NCI-H1092 treated with DMSO at 0.1 percent for 48 hours (cell line): ENCODE measurements at regions not wholly inside any gene's neighbourhood (a gene's known extent, or its start where the extent isn't known, plus 50 kb on each side); places are given as distances from the start of the nearest gene placed in this dataset.

Experiments
- DNase-seq: peaks from one replicate; lab custom pipeline; 2025; lab: John Stamatoyannopoulos, UW

DNA sequence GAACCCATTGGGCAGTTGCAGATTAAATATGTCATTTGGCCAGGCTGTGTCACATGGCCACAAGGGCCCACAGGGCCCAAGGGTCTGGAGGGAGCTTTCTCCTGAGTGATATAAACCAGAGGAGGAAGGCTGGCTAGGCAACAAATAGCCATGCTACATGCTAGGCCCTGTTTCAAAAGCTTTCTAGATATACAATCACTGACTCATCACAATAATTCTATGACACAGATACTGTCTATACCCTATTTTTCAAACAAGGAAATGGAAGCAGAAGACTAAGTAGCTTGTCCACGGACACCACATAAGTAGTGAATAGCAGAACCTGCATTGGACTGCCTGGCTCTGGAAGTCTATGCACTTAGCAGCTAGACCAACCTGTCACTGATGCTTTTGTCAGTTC lies 625.4 kb downstream of the NTRK3 start:
- DNase-seq = no peak

DNA sequence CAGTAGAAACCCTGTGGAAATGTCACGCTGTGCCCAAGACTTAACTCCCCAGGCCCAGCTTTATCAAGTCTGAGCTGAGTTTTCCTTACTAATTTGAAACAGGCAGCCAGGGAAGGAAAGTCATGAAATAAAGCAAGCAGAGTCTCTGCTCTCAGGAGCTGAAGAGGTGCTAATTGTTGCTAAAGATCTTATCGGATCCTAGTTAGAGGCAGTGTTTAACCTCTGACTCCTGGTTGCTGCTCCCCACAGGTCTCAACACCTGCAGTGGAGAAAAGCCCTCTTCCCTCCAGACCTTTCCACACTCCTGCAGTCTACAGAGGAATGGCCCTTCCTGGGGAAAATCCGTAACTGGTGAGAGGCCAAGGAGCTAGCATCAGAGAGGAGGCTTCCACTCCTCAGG lies 628.2 kb downstream of the NTRK3 start:
- no peak for DNase-seq

DNA sequence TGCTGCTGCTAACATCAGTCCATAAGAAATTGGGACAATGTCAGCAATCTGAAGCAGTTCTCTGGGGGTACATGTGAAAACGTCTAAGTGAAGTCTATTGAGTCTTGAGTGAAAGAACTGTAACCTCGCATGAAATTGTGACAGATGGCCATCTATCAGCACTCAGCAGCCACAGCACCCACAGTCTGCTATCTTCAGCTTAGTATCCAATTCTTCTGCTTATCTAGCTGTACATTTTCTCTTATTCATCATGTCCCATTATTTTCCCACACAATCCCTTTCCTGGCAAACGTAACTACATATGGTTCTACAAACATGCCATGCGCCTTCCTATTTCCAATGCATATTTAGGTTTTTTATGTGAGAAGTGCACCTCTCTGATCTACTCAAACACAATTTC lies 629.7 kb downstream of the NTRK3 start:
- no peak for DNase-seq

DNA sequence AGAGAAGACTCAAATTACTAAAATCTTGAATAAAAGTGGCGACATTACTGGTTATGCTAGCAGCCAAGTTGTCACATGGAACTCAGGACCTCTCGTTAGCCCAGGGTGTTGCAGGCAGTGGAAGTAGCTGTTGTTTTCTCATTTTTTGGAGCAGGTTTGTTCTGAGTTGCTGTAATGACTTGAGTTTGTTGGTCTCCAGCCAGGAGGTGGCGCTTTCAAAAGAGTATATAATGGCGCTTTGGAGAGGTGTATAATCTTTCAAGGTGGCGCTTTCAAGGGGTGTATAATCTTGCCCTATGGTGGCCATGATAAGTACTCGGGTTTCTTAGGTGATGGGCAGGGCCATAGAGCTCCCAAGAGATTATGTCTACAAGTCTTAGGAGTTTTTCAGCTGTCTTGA lies 632.7 kb downstream of the NTRK3 start:
- DNase-seq = no peak

DNA sequence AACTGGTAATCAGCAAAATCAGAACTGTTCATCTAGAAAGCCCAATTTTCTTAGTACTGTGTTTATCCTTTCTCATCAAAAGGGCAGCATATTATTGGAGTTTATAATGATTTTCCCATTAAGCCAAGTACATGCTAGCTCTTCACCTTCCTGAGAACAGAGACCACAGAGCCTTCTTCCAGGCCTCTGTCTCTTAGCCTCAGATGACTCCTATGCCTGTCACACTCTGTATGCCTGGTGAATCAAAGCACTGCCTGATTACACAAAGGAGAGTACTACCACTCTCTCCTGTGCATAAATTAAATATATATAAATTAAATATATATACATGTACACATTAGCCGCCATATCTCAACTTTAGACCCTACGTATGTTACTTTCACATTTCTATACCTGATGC lies 636.1 kb downstream of the NTRK3 start:
- no peak for DNase-seq

DNA sequence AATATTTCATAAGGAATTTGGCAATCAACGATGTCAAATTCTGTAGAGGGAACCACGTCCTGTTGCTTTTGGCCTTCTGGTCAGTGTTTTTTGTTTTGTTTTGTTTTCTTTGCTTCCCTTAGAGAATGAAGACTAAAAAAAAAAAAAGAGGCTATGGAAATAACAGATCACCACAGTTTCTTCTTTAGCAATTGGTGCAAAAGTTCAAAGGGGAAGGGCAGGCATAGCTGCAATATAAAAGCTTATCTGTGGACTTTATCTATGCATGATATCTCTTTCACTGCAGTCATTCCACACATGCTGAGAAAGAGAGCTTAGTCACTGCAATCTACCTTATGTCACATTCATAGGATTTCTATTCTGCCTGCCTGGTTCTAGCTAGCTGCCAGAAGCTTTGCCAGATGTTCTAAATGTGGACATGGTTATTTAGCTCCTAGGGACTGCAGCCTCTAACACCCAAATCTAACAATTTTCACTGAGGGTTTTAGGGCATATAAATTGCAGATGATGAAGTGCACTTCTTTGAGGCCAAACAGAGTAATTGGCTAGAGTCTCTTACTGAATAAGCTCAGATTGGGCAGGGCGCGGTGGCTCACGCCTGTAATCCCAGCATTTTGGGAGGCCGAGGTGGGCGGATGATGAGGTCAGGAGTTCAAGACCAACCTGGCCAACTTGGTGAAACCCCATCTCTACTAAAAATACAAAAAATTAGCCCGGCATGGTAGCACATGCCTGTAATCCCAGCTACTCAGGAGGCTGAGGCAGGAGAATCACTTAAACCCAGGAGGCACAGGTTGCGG lies 637.2 kb downstream of the NTRK3 start:
- no peak for DNase-seq

DNA sequence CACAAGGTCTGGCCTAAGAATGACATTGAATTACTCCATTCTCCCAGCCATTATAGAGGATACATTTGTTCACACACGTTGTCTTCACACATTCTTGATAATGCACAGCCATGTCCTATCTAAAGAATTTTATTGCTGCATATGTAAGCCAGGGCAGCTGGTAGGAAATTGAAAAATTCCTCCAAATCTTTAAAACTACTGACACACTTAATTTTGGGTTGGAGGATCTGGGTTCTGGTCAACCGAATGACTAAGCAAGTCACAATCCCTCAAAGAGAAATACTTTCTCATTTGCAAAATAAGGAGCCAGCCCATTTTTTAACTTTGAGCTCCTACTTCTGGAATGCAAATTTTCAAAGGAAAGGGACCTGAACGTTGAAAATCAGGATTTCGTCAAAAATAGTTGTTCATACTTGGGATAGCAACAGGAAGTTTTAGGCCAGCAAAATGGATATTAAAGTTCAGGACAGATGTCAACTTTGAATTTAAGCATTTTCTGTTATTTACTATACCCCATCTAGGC lies 638.3 kb downstream of the NTRK3 start:
- DNase-seq = no peak

DNA sequence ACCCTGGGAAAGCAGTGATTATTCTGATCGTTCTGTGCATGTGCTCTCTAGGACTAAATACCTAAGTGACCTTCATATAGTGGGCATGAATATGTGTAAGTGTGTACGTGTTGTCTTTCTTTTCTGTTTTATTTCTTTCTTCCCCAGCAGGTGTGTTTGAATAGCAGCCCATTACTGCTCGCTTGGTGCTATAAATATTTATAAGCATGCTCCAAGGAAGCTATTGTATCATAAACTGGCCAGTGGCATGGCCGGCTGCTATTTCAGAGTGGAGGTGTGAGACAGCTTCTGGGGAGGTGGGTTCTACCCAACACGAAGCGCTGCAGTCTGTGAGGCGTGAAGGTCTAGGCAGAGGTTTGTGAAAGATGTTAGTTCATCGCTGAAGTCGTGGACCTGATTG lies 641.8 kb downstream of the NTRK3 start:
- DNase-seq = no peak

DNA sequence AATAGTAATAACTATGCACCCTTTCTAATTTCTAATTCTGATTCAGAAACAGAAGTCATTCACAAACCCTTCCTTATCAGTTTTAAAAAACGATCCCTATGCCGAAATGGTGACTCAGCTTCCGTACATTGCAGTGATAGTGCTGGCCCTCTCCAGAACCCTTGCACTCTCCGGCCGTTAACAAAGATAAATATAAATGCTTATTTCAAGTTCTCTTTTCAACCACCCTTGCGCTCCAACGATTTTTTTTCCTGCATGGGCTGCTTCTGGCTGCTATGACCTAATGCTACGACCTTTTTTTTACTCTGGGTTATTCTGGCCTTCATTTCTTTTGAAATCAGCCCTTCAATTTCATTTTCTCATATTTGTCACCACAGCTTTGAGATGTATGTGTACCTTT lies 646.2 kb downstream of the NTRK3 start:
- DNase-seq = no peak

DNA sequence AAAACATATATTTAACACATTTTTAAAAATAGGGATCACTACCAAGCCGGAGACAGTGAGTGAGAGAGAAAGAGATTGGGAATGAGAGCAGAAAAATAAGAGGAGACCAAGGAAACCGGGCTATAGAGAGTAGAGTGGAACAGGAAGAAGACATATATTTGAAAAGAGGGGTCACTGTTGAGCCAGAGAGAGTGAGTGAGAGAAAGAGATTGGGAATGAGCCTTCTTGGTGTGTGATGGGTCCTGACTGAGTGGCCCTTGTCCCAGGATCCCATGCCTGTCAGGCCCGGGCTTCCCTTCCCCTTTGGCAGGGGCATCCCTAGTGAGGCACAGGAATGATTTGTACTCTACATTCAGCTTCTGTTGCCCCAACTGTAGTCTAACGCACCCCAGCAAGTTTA lies 646.6 kb downstream of the NTRK3 start:
- DNase-seq = no peak

DNA sequence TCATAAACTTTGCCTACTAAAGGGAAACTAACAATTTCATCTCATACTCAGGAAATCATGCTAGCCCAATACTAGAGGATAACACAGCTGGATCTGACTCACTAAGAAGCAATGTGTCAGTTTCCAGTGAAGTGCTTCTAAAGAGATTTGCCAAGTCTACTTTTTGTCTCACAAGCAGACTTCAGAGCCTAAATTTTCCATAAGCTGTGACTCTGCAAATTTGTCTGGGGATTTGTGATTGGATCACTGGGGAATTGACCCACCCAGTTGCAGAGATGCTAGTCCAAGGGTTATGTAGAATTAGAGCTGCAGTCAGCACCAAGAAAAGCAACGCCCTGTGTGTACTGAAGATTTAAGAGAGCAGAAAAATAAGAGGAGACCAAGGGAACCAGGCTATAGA lies 647.1 kb downstream of the NTRK3 start:
- no peak for DNase-seq

DNA sequence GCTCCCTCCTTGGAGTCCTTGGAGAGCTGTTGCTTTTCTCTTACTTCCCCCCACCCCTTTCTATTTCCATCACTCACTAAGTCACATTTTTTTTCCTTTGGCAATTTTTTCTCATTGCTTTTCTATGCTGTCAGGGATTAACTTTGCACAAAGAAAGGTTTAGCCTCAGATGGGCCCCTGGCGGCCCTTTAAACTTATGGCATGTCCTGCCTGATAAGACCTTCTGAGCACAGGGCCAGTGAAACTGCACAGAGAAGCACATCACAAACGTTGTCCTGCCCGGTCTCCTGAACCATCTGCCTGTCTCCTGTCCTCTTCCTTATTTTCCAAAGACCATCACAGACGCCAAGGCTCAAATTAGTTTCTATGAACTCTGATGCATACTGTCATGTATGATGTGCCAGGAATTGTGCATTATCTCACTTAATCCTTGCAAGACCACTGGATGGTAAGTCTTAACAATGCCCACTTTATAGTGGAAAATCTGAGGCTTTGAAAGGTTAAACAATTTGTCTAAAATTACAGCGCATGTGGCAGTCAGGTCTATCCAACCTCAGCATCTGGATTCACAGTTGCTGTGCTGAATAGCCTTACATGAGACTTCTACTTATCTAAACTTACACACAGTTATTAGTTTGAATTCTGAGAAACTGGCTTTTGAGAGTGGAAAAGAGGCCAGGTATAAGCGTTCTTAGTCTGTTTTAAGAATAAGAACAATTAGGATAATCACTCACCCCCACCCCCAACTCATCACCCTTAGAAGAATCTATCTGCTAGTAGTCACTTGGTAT lies 648.1 kb downstream of the NTRK3 start:
- DNase-seq = no peak

DNA sequence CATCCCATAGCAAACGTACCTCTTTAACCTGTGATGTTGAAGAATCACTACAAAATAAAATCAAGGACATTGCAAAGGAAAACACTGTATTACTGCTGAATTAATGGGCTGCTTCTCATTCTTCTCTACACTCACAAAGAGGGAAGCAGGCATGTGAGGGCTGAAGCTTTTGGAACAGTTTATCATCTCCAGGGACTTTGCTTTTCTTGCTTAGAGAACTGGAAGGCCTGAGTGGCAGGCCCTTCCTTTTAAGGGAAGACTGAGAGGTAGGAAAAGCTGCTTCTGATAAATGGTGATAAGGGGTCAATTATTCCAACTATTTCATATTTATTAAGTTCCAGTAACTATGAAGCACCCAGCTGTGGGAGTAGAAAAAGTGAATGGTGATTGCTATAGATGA lies 649.6 kb downstream of the NTRK3 start:
- DNase-seq = no peak

DNA sequence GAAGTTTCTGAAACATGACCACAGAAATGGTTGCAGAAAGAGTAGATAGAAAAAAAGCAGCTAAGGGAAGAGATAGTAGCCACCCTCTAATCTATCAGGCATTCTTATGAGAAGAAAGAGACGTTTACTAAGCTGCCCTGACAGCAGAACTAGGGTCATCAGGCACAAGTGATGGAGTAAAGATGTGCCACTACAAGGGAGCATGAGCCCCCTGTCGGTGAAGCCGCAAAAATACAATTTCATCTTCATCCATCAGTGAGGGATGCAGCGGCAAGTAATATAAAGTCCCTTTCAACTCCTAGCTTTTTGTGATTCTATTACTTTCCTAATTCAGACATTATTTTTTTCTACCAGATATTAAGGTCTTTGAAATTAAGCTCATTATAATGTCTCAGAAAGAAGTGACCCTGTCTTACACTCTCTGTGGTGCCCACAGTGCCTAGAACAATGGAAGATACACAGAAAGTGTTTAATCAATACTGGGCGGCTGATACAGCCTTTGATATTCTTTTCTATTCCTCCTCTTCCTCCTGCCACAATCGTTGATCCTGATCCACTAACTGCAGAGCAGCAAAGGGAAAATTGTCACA lies 651.6 kb downstream of the NTRK3 start:
- DNase-seq = no peak

DNA sequence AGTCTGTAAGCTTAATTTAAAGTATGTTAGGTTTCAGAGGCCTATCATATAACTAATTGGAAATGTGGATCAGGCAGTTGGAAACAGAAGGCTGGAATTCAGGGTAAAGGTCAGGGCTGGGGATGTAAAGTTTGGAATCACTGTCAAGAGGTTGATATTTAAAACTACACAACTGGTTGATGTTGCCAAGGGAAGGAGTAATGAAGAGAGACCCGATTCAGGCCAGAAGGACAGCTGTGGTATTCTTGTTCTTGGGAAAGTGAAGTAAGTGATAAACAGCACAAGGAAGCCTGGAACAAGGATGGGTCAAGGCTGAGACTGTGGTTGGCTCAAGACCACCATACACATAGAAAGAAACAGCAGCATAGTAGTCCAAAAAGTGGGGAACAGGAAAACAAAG lies 654.2 kb downstream of the NTRK3 start:
- no peak for DNase-seq

DNA sequence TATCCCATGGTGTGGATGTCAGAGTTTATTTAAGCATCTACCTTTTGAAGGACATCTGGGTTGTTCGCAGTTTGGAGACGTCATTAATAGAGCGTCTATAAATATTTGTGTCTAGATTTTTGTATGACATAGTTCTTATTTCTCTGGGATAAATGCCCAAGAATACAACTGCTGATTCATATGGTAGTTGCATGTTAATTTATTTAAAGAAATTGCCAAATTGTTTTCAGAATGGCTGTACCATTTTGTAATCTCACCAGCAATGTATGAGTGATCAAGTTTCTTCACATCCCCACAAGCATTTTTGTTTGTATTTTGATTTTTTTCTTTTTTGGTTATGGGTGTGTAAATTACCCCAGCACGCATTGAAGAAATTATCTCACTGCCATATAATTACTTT lies 656.9 kb downstream of the NTRK3 start:
- no peak for DNase-seq

DNA sequence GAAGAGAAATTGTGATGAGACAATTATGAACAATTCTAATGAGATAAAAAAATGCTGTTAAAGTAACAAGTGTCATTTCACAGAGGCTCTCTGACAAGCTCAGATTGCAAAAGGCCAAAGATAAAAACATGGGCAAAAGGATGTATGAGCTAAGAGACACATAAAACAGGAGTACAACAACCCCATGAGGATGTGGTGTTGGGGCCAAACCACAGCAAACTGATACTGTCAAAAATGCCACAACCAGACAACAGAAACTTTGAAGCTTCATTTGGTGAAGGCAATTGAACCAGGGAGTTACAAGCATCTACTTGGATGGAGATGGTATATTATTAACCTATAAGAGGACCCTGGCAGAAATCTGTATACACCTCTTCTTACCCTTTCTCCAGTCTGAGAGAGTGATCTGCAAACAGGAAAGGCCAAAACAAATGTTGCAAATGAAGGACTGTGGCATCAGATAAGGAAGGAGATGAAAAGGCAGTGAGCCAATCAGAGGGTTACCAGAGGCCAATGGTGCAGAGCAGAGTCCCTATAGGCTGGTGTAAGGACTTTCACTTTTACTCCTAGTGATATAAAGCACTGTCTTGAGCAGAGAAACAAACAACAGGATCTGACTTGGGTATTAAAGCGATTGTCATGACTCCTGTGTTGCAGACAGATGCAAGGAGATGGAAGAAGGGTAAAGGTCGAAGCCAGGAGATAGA lies 659.0 kb downstream of the NTRK3 start:
- no peak for DNase-seq

DNA sequence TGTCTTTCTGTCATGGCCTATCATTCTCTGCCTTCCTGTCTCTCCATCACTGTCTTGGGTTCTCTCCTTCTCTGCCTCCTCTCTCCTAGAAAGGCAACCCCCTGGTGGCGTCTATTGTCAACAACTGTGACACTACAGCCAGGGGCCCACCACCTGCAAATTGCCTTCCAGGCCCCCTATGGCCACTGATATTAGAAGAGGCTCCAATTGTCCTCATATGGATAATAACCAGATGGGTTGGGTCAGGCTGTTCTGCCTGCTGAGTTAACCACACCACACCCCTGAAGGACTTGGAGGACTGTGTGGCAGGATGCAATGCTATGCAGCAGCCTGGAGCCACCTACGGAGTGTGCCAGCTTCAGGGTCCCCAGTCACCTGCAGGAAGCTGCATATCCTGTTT lies 665.0 kb downstream of the NTRK3 start:
- no peak for DNase-seq

DNA sequence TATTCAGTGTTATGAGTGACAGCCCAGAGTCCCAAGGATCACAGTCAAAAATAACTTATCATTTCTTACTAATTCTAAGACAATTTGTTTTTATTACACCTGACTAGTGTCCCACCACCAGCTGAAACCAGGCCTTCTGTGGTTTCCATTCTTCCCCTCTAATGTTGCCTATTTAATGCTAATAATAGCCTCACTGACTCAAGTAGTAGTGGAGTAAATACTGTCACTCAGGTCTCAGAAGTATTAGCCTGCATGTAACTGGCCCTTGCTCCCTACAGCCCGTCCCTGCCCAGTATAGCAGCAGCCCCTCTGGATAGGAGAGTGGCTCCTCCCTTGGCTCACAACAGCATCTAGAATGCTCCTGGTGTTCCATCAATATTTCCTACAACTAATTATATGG lies 665.5 kb downstream of the NTRK3 start:
- no peak for DNase-seq

DNA sequence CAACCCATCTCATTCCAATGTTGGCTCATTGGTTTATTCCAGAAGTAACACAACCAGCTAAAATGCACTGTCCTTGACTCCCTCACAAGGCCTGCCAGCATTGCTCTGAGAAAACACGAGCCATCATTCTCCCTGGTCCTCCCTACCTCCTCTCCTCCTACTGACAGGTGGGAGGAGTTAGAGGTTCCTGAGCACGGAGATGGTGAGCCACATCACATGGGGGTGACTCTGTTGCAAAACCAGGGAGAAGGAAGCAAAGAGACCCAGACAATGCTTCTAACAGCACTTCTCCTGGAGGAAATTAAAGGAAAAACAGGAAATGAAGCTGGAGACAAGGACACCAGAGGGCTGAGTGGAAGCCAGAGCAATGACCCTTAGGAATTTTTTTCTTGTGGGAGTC lies 667.4 kb downstream of the NTRK3 start:
- no peak for DNase-seq

DNA sequence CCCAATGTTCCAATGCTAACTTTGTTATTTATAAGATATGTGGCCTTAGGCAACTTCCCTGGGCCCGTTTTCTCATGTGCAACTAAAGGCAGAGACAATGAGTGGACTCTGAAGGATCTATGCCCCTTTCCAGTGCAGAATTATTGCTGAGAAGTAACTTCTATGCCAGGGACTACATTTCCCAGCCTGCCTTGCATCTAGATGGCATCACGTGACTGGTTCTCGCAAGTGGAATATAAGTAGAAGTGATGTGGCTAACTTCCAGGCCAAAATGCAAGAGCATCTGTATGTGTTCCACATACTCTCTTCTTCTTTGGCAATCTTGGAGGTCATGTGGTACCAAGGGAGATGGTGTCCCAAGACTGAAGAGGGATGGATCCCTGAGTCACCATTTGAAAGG lies 674.4 kb downstream of the NTRK3 start:
- DNase-seq = no peak

DNA sequence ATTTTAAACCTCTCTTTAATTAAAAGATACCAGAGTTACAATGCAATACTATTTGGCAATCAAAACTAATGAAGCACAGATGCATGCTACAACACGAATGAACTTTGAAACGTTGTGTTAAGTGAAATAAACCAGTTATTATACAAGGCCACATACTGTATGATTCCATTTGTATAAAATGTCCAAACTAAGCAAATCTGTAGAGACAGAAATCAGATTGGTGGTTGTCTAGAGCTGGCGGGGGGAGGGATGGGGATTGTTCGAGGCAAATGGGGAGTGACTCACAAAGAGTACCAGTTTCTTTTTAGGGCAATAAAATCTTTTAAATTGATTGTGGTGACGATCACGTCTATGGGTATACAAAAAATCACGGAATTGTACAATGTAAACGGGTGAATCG lies 677.0 kb downstream of the NTRK3 start:
- DNase-seq = no peak
